ENCODE measurements at regions not wholly inside any gene's neighbourhood (a gene's known extent, or its start where the extent isn't known, plus 50 kb on each side); places are given as distances from the start of the nearest gene placed in this dataset.

DNA sequence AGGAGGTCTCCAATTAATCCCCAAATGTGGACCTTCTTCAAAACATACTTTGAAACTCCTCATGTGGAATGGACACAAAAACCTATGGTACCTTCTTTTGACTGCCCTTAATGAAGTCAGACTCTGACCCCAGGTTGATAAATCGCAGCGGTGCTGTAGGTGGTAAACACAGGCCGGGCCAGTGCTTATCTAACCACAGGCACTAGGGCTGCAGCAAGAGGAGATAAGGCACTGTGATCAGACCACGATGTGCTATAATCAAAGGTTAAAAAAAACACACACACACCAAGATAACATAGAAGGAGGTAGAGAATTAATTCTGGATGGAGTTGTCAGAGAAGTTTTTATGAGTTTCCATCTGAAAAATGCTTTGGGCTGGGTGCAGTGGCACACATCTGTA lies 52.3 kb upstream of the SIPA1L2 start:
- no peak for DNase-seq

DNA sequence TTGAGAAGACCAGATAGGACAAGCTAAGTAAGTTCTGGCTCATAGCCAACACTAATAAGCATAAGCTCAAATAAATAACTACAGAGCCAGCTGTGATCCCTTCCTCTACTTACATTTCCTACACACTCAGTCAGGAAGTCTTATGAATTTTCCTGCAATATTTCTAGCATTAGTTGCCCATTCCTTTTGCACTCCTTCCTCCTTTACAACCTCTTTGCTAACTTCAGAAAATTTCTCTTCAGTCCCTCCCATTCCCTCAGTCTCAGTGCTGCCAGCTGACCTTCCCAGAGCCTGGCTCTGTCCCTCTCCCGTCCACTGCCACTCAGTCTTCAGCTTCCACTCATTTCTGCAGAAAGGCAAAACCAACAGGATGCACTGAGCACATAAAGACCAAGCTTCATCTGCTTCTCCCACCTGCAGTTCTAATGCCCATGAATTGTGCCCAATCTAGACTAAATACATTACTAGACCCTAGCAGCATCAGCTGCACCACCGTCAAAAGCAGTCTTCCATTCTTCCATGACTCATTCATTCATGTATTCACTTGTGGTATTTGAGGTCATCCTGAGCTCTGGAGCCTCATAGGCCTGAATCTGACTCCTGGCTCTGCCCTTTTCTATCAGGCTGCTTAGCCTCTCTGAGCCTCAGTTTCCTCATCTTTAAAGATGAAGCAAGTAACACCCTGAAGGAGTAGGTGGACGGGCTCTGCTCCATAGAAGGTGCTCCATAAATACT lies 54.6 kb upstream of the SIPA1L2 start:
- no peak for DNase-seq

DNA sequence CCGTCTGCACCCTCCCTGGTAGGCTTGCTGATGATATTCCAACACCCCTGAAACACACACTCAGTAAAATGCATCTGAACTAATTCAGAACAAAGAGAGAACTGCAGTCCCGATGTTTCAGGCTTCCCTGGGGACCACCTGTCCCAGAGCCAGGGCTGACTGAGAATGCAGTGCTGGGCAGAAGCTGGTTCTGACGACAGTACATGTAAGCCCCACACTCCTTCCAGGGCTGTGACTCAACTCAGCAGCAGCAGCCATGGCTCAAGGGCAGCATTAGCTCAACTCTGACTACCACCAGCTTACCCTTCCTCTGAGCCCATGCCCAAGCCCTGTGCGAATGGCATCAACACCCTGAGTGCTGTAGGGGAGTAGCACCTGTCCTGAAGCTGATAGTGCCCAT lies 56.4 kb upstream of the SIPA1L2 start:
- DNase-seq, result no peak

DNA sequence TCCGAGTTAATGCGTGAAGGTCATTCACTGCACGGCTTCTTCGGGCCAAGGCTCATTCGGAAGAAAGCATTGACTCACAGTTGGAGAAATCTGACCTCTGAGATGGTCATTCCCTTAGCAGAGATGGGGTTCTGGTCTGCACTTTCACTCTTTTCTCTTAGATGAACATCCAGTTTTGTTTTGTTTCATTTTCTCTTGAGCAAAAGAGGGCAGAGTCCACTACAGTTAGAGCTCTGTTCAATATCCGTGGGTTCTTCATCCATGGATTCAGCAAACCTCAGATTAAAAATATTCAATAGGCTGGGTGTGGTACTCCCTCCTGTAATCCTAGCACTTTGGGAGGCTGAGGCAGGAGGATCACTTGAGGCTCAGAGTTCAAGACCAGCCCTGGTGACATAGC lies 57.4 kb upstream of the SIPA1L2 start:
- no peak for DNase-seq

DNA sequence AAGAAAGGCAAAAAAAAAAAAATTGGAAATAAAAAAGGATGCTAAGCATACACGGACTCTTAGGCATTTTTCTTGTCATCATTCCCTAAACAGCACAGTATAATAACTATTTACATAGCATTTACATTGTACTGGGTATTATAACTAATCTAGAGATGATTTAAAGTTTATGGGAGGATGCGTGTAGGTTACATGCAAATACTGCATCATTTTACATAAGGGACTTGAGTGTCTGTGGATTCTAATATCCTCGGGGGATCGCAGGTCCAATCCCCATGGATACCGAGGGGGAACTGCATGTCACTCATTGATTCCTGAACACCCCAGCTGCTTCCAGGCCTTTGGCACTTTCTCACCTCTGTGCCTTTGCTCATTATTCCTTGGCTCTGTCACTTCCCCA lies 57.8 kb upstream of the SIPA1L2 start:
- no peak for DNase-seq

DNA sequence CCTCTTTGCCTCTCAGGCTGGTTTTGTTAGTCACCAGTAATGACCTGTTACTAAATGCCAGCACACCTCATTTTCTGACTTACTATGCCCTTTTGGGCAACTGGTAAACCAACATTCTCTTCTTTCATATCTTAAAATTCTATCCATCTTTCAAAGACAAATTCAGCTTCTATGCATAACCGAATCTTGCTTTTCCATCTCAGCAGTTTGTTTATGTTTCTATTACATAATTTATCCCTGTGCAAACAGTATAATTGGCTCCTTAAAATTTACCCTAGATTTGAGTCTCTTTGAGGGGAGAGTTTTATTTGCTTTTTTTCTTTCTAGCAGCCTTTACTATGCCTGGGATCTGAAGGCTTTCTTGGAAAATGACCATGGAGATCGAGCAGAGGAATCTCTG lies 58.5 kb upstream of the SIPA1L2 start:
- no peak for DNase-seq

DNA sequence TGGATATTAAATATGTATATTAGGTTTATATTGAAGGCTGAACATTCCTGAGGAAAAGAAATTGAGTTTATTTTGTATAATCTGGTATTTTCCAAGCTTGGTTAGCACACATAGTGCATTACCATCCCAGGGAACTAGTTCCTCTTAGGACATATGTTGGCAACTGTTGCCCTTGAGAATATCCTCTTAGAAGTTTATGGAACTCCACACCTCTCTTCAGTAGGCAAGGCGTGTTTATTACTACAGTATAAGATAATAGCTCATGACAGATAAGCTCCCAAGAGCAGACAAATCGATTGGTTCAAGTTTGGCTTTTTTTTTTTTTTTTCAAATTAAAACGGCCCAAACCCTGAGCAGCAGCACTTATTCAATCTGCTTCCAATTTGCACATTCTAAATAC lies 59.8 kb upstream of the SIPA1L2 start:
- no peak for DNase-seq

DNA sequence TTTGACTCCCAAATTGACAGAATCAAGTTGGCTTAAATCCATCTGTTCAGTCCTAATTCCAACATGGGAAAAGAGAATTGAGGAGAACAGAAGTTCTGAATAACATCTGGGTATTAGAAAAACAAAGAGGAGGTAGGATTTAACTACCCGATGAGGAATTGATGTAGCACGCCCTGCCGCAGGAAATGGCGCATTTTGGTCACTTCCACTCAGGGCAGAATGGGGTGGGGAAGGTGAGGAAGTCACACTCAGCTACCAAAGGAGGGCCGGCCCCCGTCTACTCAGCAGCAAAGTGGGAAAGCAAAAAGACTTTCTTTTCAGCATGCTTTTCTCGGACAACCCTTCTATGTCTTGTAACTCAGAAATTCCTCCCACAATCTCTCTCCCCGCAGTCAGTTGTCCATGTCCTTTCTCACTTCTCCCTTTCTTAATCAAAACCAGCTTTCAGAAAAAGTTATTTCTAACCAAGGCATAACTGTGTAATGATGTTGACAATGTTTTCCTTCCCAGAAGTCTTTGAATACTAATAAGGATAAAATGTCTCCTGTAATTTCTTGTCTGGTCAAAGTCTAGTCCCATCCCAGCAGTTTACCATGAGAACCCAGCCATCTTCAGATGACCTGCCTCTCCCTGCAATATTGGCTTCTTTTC lies 60.5 kb upstream of the SIPA1L2 start:
- no peak for DNase-seq

DNA sequence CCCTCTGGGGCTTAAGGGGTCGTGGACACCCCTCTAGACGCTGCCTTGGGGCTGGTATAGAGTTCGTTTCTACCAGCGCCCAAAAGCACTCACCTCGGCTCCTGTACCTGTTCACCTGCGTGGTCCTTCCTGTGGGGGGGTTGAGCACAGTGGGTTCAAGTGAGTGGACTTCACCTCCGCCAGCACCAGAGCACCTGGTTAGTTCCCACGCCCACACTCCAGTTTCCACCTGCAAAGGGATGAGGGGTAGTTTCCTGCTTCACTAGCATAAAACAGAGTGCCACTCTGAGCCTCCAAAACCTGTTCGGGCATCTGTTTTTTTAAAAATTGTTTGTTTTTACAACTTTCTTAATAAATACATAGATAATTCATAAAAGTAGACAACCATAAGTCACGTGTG lies 64.5 kb upstream of the SIPA1L2 start:
- no peak for DNase-seq

DNA sequence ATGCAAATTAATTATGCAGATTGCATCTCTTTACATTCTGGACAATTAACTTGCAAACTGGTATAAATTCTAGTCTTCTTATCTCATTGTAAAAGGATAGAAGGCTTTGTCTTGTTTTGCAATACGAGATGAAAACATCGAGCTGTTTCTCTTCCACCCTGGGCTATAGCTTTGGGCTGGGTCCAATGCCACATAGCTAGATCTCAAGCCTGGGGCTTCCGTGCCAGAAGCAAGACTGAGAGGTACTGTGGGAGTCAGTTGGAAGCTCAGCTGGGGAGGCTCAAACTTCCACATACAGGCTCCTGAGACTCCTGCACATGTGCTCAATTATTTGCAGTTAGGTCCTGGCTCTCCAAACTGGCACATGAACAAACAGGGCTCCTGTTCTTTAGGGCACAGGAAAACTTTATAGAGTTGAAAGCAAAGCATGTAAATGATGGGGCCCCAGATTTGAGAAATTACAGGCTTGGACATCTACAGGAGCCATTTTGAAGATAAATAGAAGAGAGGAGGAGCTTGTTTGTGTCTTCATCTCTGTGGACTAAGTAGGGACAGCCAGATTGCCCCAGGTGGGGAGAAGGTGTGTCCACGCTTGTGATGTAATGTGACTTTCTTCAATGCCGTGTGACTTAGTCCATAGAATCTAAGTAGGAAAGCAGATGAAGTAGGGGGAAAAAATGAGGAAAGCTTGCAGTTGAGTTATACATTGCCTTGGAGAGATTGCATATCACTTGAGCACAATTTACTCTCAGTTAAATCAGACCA lies 65.9 kb upstream of the SIPA1L2 start:
- no peak for DNase-seq

DNA sequence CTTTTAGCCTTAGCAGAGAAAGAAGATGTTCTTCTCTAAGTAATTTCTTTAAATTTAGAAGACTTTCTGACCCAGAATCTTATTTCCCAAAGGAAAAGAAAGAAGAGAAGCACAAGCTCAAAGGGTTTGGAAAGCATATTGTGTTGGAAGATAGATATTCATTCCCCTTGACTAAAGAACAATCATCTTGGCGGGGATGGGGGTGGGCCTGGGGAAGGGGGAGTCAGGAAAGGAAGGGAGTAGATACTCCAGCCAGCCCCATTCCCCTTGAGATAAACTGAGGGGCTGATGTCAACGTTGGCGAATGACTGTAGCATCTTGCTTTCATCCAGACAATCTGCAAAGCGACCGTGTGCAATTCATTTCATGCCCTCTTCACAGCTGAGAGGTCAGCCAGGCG lies 66.5 kb upstream of the SIPA1L2 start:
- no peak for DNase-seq

DNA sequence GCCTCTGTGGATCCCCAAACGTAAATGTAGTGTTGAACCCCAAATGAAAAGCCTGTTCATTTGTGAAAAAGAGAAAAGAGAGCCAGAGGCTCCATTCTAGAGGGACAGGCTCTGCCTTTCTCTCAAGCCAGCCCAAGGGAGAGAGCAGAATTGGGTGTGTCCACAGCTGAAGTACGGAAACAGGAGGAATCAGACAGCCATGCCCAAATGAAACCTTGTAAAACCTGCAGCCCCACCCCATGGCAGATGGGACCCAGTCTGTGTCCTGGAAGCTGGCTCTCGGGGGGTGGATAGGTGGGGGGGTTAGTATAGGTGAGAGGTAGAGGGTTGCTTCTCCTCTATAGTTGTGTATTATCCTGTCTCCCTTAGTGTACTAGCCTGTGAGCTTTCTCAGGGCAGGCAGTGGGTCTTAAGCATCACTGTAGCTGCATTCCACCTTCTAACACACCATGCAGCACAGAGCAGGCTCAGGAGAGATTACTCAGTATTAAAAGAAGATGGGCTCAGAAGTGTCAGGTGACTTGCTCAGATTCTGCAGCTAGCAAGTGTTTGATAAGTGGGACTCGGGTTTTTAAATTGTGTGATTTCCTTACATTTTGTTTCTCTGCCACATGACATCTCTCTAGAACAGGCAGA lies 67.4 kb upstream of the SIPA1L2 start:
- DNase-seq, result no peak

DNA sequence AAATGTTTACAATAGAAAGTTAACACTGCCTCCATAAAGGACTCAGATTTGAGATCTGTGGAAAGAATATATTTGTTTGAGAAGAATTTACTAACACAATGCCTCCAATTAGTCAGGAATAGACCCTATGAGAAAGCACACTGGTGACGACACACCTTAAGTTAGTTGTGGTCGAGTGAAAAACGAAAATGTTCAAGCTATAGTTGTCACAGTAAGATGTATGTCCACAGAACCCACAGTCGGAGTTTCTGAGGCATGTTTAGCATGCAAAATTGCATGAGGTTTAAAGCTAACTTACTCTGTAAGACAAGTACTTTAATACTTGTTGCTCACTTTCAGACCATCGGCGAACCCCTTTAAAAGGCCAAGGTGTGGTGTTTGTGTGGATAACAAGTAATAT lies 69.9 kb upstream of the SIPA1L2 start:
- DNase-seq, result no peak

DNA sequence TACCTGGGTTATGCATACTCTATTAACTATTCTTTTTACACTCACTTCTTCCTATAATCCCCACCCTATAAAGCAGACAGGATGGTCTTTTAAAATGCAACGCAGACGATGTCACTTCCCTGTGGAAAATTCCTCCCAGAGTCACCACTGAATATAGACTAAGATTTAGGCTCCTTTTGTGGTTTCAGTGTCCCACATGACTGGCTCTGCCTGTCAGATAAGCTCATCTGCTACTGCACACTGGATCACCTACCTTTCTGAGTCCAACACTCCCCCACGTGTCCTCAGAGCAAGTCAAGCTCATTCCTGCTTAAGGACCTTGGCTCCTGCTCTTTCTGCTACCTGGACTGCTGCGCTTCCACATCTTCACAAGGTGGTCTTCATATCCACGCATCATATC lies 73.0 kb upstream of the SIPA1L2 start:
- DNase-seq, result no peak

DNA sequence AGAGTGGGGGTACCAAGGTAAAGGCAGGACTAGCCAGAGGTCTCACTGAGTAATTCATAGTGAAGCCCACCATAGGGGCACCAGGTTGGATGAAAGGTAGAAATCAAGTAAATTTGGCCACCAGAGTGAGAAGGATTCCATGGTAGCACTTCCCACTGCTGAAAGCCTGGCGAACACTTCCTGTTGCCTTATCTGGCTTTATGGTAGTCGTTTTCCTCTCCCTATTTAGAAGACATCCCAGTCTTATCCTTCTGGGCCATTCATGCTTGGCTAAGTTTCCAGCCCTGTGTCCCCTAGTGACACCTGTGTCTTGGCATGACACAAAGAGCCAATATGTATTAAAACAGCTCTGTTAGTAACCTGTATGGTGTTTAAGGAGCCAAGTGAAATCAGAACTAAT lies 74.3 kb upstream of the SIPA1L2 start:
- no peak for DNase-seq

DNA sequence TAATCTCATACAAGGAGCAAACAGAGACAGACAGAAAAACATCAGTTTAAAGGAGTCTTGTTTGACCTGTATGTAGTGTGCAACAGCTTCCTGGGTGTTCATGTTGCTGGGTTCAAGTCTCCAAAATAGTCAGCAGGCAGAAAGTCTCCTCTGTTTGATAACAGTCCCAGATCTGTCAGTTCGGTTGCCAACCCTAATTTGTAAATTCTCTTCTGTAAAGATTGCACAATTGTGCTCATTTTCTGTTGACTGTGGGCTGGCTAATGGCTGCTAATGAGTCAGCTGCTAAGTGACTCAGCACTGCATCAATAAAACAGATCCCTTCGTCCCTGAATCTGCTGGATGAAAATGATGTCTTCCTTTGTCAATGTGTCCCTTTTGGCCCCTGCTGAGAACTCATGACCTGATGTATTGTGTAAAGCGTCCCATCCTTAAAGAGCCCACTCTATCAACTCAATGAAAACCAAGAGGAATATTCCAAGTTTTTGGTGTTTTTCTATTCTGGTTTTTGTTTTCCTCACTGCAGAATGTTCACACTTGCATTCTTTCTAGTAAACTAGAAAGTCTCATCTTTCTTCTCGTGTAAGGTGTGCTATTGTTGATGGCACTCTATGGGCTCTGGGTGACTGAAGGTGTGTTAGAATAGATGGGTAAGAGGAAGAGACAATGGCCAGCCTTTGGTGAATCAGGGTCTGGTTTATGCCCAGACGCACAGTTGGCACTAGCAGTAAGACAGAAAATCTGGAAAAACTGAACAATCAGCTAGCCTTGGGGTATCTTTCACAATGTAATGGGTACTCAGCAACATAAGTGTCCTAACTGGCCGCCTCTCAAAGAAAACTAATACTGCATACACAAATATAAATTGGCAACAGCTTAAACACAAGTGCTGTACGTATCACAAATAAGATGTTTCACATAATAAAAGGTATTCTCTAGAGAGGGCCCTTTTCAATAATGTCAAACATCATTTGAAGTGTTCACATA lies 75.1 kb upstream of the SIPA1L2 start:
- peak in 1 of 2 experiments; percentile 4 for DNase-seq

DNA sequence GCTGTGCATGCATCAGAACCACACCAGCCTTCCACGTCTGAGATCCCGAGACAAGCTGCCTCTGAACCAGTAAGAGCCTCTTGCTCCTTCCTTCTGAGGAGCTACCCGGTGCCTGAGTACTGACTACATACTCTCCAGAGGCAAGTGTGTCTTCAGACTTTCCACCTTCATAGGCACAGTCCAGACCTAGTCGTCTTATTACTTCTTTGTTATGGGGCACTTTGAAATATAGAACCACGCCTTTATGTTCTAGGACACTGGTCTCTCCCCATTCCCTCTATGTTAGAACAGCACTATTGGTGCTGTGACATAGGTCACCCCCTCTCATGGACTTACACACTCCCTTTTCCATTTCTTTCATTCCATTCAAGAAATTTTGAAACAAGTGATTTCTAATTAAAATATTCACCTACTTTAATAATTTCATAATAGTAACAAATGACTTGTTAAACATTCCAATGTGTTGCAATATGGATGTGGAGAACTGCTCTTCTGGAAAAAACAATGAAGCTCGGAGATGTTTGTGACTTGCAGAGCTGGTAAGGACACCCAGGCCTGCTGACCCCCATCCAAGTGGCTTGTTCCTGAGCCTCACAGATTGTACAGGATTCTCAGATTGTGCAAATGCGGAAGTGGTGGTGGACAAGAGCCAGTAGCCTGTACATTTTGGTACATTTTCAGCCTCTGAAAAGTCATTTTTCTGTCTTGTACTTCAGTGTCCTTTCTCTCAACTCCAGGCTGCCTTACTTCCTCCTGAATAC lies 76.1 kb upstream of the SIPA1L2 start:
- no peak for DNase-seq

DNA sequence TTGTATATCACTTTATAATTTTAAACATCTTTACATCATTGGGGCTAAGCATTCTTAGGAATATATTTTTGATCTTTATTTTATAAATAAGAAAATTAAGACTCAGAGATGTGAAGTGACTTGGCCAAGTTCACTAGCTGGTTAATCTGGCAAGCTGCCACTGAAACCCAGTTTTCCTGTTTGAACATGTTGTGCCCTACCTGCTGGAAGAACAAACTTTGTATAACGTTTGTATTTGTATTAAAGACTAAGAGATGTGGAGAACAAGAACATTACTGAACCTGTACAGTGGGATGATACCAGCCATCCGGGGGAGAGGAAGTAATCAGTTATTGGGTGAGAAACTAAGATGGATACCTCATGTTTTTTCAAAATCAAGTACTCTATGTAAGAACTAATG lies 77.2 kb upstream of the SIPA1L2 start:
- no peak for DNase-seq

DNA sequence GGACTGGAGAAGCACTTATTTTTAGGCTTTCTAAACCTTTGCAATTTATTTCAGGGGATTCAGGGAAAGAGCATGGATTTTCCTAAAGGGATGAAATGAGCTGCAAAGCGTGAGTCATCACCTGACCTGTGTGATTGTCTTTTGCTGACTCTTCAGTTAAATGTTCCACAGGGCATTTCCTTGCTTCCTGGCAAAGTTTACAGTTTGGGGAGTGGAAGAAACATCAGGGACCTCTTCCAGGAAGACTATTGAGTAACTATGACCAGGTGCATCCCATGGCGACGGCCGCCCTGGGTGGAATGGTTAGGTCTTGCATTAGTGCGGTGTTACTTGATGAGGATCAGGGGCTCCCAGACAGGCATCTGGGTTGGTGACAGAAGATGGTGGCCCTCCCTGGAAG lies 79.5 kb upstream of the SIPA1L2 start:
- DNase-seq, result no peak

DNA sequence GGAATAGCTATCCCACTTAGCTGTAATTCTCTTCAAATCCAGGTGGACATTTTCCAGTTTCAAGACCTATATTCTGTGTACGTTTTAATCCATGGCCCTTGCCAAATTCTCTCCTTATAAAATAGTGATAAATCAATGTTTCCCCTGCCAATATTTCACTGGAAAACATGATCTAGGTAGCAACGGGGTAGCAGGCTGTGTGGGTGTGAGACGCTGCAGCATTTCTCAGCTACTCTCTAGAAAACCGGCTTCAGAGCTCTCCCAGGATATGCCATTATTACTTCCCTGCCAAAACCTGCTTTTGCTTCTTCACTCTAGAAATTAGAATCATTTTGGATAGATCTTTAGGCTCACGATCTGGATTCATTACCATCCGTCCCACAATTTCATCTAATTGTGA lies 82.1 kb upstream of the SIPA1L2 start:
- no peak for DNase-seq

DNA sequence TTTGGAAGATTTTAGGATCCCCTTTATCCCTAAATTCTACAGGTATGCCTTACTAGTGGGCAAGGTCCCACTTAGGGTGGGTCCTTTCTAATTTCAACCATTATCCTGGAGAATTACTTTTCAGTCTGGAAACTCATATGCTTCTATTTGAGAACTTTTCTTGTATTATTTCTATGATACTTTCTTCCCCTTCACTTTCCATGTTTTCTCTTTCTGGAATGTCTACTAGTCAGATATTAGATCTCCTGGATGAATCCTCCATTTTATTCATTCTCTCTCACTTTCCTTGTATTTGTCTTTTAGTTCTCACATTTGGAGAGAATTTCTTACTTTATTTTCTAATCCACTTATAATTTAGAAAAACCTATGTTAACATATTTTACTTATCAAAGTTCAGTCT lies 83.9 kb upstream of the SIPA1L2 start:
- no peak for DNase-seq

DNA sequence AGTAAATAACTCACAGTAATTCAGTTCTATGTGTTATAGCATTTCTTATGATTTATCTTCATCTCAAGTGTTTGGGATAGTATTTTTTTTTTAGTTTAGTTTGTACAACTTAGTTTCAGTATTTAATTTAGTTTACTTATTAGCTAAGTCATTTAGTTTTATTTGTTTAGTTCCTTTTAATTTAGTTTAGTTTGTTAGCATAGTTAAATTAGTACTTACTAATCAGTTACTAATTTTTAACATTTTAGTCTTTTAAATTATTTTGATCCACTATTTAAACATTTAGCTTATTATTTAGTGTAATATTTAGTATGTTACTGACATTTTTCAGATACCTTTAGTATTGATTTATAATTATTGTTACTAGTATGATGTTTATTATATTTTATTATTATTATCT lies 85.2 kb upstream of the SIPA1L2 start:
- no peak for DNase-seq

Data from SW 1271 (cell line).